Endothelial cell (in vitro differentiated cells): ENCODE measurements at regions not wholly inside any gene's neighbourhood (a gene's known extent, or its start where the extent isn't known, plus 50 kb on each side); places are given as distances from the start of the nearest gene placed in this dataset.

Experiments used
- DNase-seq: peaks from one replicate; pipeline ENCODE4 v3.0.0; 2021; ENCODE audit warnings: low spot score
- H3K27ac Mint-ChIP-seq: one replicate; pipeline ENCODE4 v1.8.0; 2021; ENCODE audit warnings: mixed read lengths, inconsistent platforms; ENCODE audit not compliant: unreplicated experiment
- H3K27me3 Mint-ChIP-seq: one replicate; pipeline ENCODE4 v1.8.0; 2021; ENCODE audit warnings: mild to moderate bottlenecking, moderate library complexity, mixed read lengths, inconsistent platforms; ENCODE audit not compliant: unreplicated experiment
- H3K36me3 Mint-ChIP-seq: one replicate; pipeline ENCODE4 v1.8.0; 2021; ENCODE audit warnings: mild to moderate bottlenecking, low read depth, mixed read lengths, inconsistent platforms; ENCODE audit not compliant: unreplicated experiment
- H3K4me1 Mint-ChIP-seq: one replicate; pipeline ENCODE4 v1.8.0; 2021; ENCODE audit warnings: mild to moderate bottlenecking, mixed read lengths, inconsistent platforms; ENCODE audit not compliant: unreplicated experiment
- H3K4me3 Mint-ChIP-seq: one replicate; pipeline ENCODE4 v1.8.0; 2021; ENCODE audit warnings: mild to moderate bottlenecking, mixed read lengths, inconsistent platforms; ENCODE audit not compliant: unreplicated experiment
- H3K9me3 Mint-ChIP-seq: one replicate; pipeline ENCODE4 v1.8.0; 2021; ENCODE audit warnings: mixed read lengths, inconsistent platforms; ENCODE audit not compliant: unreplicated experiment
- CTCF ChIP-seq: fragments of 200-600 bp; sonication (generic); IDR thresholded peaks from one replicate; pipeline ENCODE4 v1.5.0; 2021; ENCODE audit warnings: antibody characterized with exemption; ENCODE audit not compliant: unreplicated experiment

DNA sequence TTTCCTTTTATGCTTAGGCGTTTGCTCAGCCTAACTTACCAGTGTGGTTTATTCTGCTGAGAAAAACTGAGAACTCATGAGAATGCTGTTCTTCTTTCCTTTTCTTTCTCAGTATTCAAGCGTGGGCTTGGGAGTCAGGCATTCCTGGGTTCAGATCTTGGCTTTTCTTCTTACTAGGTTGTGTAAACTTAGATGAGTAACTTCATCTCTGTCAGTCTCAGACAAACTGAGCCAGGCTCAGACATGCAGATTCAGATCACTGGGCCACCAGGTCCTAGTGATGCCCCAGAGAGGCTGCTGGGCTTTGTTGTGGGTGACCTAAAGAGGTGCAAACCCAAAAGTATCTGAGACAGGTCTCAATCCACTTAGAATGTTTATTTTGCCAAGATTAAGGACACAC is 95.8 kb upstream of the MPHOSPH6 start:
- no peaks in the 10 kb centered on the region for H3K9me3 Mint-ChIP-seq
- no peaks in the 10 kb centered on the region for H3K4me1 Mint-ChIP-seq
- TF ChIP-seq CTCF = no peak
- no peak overlapping the region for H3K27ac Mint-ChIP-seq
- DNase-seq = no peak
- no peak overlapping the region for H3K4me3 Mint-ChIP-seq
- no peaks in the 10 kb centered on the region for H3K36me3 Mint-ChIP-seq
- peaks cover 2% of the 10 kb centered on the region for H3K27me3 Mint-ChIP-seq

DNA sequence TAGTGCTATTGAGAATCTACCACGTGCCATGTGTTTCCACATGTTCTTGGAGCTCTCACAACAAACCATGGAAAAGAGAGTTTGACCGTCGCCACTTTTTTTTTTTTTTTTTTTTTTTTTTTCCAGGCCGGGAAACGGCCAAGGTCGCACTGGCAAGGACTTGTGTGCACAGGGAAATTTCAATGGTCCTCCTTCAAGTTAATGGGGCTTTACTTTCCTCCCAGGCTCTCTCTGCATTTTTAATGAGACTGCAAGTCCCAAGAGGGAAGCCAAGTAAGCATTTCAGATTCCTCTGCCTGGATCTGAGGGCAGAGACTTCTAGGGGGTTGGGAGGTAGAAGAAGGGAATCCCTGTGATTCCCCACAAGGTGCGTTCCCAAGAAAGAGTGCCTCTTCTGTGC is 94.7 kb upstream of the MPHOSPH6 start:
- Mint-ChIP-seq H3K36me3 (no peaks in the 10 kb centered on the region), H3K4me3 (no peak overlapping the region), H3K27me3 (peaks cover 2% of the 10 kb centered on the region), H3K4me1 (no peaks in the 10 kb centered on the region), H3K9me3 (no peaks in the 10 kb centered on the region), H3K27ac (no peak overlapping the region)
- no peak for TF ChIP-seq CTCF
- no peak for DNase-seq

- TF ChIP-seq CTCF = peak; percentile 86
- DNase-seq = peak; percentile 57
- Mint-ChIP-seq H3K27me3 (peaks cover 2% of the 10 kb centered on the region), H3K9me3 (no peaks in the 10 kb centered on the region), H3K36me3 (no peaks in the 10 kb centered on the region), H3K4me1 (no peaks in the 10 kb centered on the region), H3K27ac (no peak overlapping the region), H3K4me3 (no peak overlapping the region)
Observed at GRCh38 chr16:82263521-82264143, 93.6 kb upstream of the MPHOSPH6 start.

GRCh38 chr16:82262244-82262643 is 92.2 kb upstream of the MPHOSPH6 start:
- H3K4me3 Mint-ChIP-seq = no peak overlapping the region
- no peak for TF ChIP-seq CTCF
- H3K27ac Mint-ChIP-seq = no peak overlapping the region
- H3K36me3 Mint-ChIP-seq = no peaks in the 10 kb centered on the region
- no peak for DNase-seq
- no peaks in the 10 kb centered on the region for H3K4me1 Mint-ChIP-seq
- peaks cover 2% of the 10 kb centered on the region for H3K27me3 Mint-ChIP-seq
- no peaks in the 10 kb centered on the region for H3K9me3 Mint-ChIP-seq

GRCh38 chr16:82260212-82260795 is 90.3 kb upstream of the MPHOSPH6 start:
- no peak overlapping the region for H3K4me3 Mint-ChIP-seq
- no peak for TF ChIP-seq CTCF
- DNase-seq = no peak
- no peaks in the 10 kb centered on the region for H3K9me3 Mint-ChIP-seq
- H3K36me3 Mint-ChIP-seq = no peaks in the 10 kb centered on the region
- peaks cover 2% of the 10 kb centered on the region for H3K27me3 Mint-ChIP-seq
- H3K4me1 Mint-ChIP-seq = no peaks in the 10 kb centered on the region
- H3K27ac Mint-ChIP-seq = no peak overlapping the region
